H9 (cell line): ENCODE measurements at regions not wholly inside any gene's neighbourhood (a gene's known extent, or its start where the extent isn't known, plus 50 kb on each side); places are given as distances from the start of the nearest gene placed in this dataset.

ENCODE experiments used
- DNase-seq: peaks from one replicate; pipeline ENCODE4 v3.0.0-alpha.2; 2017
- H2AFZ ChIP-seq: one replicate; pipeline ENCODE4 v1.6.1; 2013; ENCODE audit warnings: mild to moderate bottlenecking, low read length, control low read depth, moderate library complexity
- H2AK5ac ChIP-seq: 2 replicates; pipeline ENCODE4 v1.6.1; 2013; ENCODE audit warnings: low read length, control low read depth, mixed read lengths; ENCODE audit not compliant: insufficient read length
- H2BK120ac ChIP-seq: one replicate; pipeline ENCODE4 v1.6.1; 2013; ENCODE audit warnings: low read depth, mild to moderate bottlenecking, low read length, control low read depth, inconsistent platforms; ENCODE audit not compliant: poor library complexity, severe bottlenecking
- H2BK12ac ChIP-seq: 2 replicates; pipeline ENCODE4 v1.6.1; 2013; ENCODE audit warnings: low read length, control low read depth, mixed read lengths, low read depth; ENCODE audit not compliant: insufficient read length
- H2BK15ac ChIP-seq: 2 replicates; pipeline ENCODE4 v1.6.1; 2013; ENCODE audit warnings: low read depth, low read length, control low read depth
- H2BK20ac ChIP-seq: one replicate; pipeline ENCODE4 v1.6.1; 2013; ENCODE audit warnings: low read depth, mild to moderate bottlenecking, low read length, control low read depth, inconsistent platforms; ENCODE audit not compliant: poor library complexity, severe bottlenecking
- H2BK5ac ChIP-seq: 2 replicates; pipeline ENCODE4 v1.6.1; 2013; ENCODE audit warnings: low read length, control low read depth, mixed read lengths; ENCODE audit not compliant: insufficient read length
- H3K14ac ChIP-seq: 2 replicates; pipeline ENCODE4 v1.6.1; 2013; ENCODE audit warnings: low read length, control low read depth; ENCODE audit not compliant: insufficient read depth
- H3K18ac ChIP-seq: 2 replicates; pipeline ENCODE4 v1.6.1; 2013; ENCODE audit warnings: low read depth, mild to moderate bottlenecking, mixed read lengths, low read length, control low read depth; ENCODE audit not compliant: insufficient read length
- H3K23ac ChIP-seq: 2 replicates; pipeline ENCODE4 v1.6.1; 2013; ENCODE audit warnings: low read length, control low read depth, mixed read lengths, low read depth; ENCODE audit not compliant: insufficient read length
- H3K23me2 ChIP-seq: 2 replicates; pipeline ENCODE4 v1.6.1; 2013; ENCODE audit warnings: low read depth, mild to moderate bottlenecking, mixed read lengths, low read length, control low read depth; ENCODE audit not compliant: insufficient read length, poor library complexity, severe bottlenecking
- H3K27ac ChIP-seq: 2 replicates; pipeline ENCODE4 v1.5.1; 2013; ENCODE audit warnings: low read length, control low read depth, mixed read lengths, low read depth; ENCODE audit not compliant: insufficient read length
- H3K27me3 ChIP-seq: 2 replicates; pipeline ENCODE4 v1.6.1; 2013; ENCODE audit warnings: low read length, control low read depth, inconsistent platforms; ENCODE audit not compliant: insufficient read depth
- H3K4ac ChIP-seq: 2 replicates; pipeline ENCODE4 v1.6.1; 2013; ENCODE audit warnings: low read depth, mild to moderate bottlenecking, control low read depth, inconsistent platforms, low read length, moderate library complexity
- H3K4me1 ChIP-seq: 2 replicates; pipeline ENCODE4 v1.6.1; 2013; ENCODE audit warnings: low read length, control low read depth, inconsistent platforms; ENCODE audit not compliant: insufficient read depth
- H3K4me2 ChIP-seq: 2 replicates; pipeline ENCODE4 v1.6.1; 2013; ENCODE audit warnings: low read length, control low read depth, mixed read lengths; ENCODE audit not compliant: insufficient read length, insufficient read depth
- H3K56ac ChIP-seq: 2 replicates; pipeline ENCODE4 v1.6.1; 2013; ENCODE audit warnings: low read depth, mild to moderate bottlenecking, mixed read lengths, low read length, control low read depth; ENCODE audit not compliant: insufficient read length
- H3K79me1 ChIP-seq: 2 replicates; pipeline ENCODE4 v1.6.1; 2013; ENCODE audit warnings: low read depth, mild to moderate bottlenecking, moderate library complexity, low read length, control low read depth, inconsistent platforms; ENCODE audit not compliant: insufficient read depth, poor library complexity, severe bottlenecking
- H3K79me2 ChIP-seq: 2 replicates; pipeline ENCODE4 v1.6.1; 2013; ENCODE audit warnings: low read length, control low read depth, inconsistent platforms; ENCODE audit not compliant: insufficient read depth
- H3K9ac ChIP-seq: 2 replicates; pipeline ENCODE4 v1.6.1; 2013; ENCODE audit warnings: low read length, control low read depth, mixed read lengths; ENCODE audit not compliant: insufficient read length; ENCODE audit errors: extremely low read depth
- H3K9me3 ChIP-seq: one replicate; pipeline ENCODE4 v1.6.1; 2013; ENCODE audit warnings: low read depth, low read length, inconsistent platforms; ENCODE audit not compliant: control insufficient read depth
- H3T11ph ChIP-seq: one replicate; pipeline ENCODE4 v1.6.1; 2013; ENCODE audit warnings: mild to moderate bottlenecking, low read length, control low read depth, inconsistent platforms
- H4K20me1 ChIP-seq: one replicate; pipeline ENCODE4 v1.6.1; 2013; ENCODE audit not compliant: control insufficient read depth, insufficient read length, insufficient read depth
- H4K5ac ChIP-seq: 2 replicates; pipeline ENCODE4 v1.6.1; 2013; ENCODE audit warnings: low read depth, mild to moderate bottlenecking, mixed read lengths, low read length, control low read depth; ENCODE audit not compliant: insufficient read length
- H4K8ac ChIP-seq: replicated peaks from 2 replicates; pipeline ENCODE4 v1.6.1; 2013; ENCODE audit warnings: low read length, control low read depth, mixed read lengths, low read depth; ENCODE audit not compliant: insufficient read length
- H4K91ac ChIP-seq: 2 replicates; pipeline ENCODE4 v1.6.1; 2013; ENCODE audit warnings: low read depth, mild to moderate bottlenecking, moderate library complexity, mixed read lengths, low read length, control low read depth; ENCODE audit not compliant: insufficient read length
- H3K27ac Mint-ChIP-seq, 3 experiments: 2 replicates in 2 of 3; 3 replicates in 1 of 3; pipeline ENCODE4 v1.8.0; 2020 to 2021; ENCODE audit warnings: mixed read lengths in 3 of 3, mild to moderate bottlenecking in 1 of 3, moderate library complexity in 1 of 3
- H3K27me3 Mint-ChIP-seq: 2 replicates; pipeline ENCODE4 v1.8.0; 2021; ENCODE audit warnings: low read depth, mild to moderate bottlenecking, moderate library complexity, mixed read lengths
- H3K36me3 Mint-ChIP-seq, 3 experiments: 2 replicates in 2 of 3; 3 replicates in 1 of 3; pipeline ENCODE4 v1.8.0; 2020 to 2021; ENCODE audit warnings: low read depth in 3 of 3, mixed read lengths in 3 of 3; ENCODE audit not compliant: insufficient read depth in 1 of 3
- H3K4me1 Mint-ChIP-seq, 2 experiments: 2 replicates each; pipeline ENCODE4 v1.8.0; 2020; ENCODE audit warnings: mixed read lengths in 2 of 2
- H3K4me3 Mint-ChIP-seq, 2 experiments: 2 replicates in 1 of 2; 3 replicates in 1 of 2; pipeline ENCODE4 v1.8.0; 2020 to 2021; ENCODE audit warnings: mild to moderate bottlenecking in 2 of 2, mixed read lengths in 2 of 2, moderate library complexity in 1 of 2
- H3K9me3 Mint-ChIP-seq, 2 experiments: 2 replicates in 1 of 2; 3 replicates in 1 of 2; pipeline ENCODE4 v1.8.0; 2020; ENCODE audit warnings: mild to moderate bottlenecking in 2 of 2, mixed read lengths in 2 of 2, moderate library complexity in 1 of 2
- WGBS: extraction: QIAGEN DNeasy Blood & Tissue Kit; methylation state at CpG from one replicate; pipeline ENCODE4 v1.1.7; 2013; ENCODE audit warnings: missing lambda C conversion rate, low lambda C conversion rate, mixed read lengths; ENCODE audit not compliant: insufficient read length; ENCODE audit errors: extremely low coverage; 5-methylcytosine and 5-hydroxymethylcytosine counted together
- TF ChIP-seq, protein P1 (sequence below): fragments of 200-600 bp; sonication (generic); conservative IDR thresholded peaks from 3 replicates; pipeline ENCODE4 v1.8.0; 2021; ENCODE audit warnings: antibody characterized with exemption, mild to moderate bottlenecking

DNA sequence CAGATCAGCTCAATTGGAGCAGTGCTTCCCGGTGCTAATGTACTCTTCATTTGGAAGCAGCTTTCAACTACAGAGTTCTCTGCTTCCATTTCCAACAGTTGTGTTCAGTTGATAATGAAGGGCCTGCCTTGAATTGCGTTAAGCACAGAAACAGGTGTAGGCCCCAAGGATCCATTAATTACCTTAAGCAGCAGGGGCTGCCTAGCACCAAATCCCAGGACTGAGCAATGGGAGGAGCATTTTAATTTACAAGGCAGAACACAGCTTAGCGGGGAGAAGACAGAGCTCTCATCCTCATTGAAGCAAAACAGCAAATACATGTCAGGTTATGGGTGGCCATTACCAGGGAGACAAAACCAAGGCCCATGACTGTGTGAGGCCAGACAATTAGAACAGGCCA is 349.6 kb downstream of the TFEC start:
- H4K5ac ChIP-seq: no peak overlapping the region
- H3K4ac ChIP-seq: no peak overlapping the region
- H3K23ac ChIP-seq: no peak overlapping the region
- Mint-ChIP-seq H3K4me3 (no peak overlapping the region), H3K27ac (peak overlapping the region in 2 of 3 experiments; percentile 28 to 82; a peak in 3 of 7 replicates), H3K9me3 (no peaks in the 10 kb centered on the region), H3K36me3 (no peaks in the 10 kb centered on the region), H3K4me1 (peaks cover 11 to 14% of the 10 kb centered on the region in 2 experiments), H3K27me3 (no peaks in the 10 kb centered on the region)
- H3K18ac ChIP-seq: no peak overlapping the region
- no peaks in the 10 kb centered on the region for H3K79me2 ChIP-seq
- no peak overlapping the region for H3K4me2 ChIP-seq
- no peak overlapping the region for H3T11ph ChIP-seq
- no peaks in the 10 kb centered on the region for H3K79me1 ChIP-seq
- H3K4me1 ChIP-seq: no peaks in the 10 kb centered on the region; the same call in 1 of the 2 replicates
- no peaks in the 10 kb centered on the region for H3K23me2 ChIP-seq
- H3K56ac ChIP-seq: no peak overlapping the region
- no peak overlapping the region for H2BK120ac ChIP-seq
- no peak overlapping the region for H2BK15ac ChIP-seq
- no peak overlapping the region for H2BK12ac ChIP-seq
- TF ChIP-seq, protein P1, sequence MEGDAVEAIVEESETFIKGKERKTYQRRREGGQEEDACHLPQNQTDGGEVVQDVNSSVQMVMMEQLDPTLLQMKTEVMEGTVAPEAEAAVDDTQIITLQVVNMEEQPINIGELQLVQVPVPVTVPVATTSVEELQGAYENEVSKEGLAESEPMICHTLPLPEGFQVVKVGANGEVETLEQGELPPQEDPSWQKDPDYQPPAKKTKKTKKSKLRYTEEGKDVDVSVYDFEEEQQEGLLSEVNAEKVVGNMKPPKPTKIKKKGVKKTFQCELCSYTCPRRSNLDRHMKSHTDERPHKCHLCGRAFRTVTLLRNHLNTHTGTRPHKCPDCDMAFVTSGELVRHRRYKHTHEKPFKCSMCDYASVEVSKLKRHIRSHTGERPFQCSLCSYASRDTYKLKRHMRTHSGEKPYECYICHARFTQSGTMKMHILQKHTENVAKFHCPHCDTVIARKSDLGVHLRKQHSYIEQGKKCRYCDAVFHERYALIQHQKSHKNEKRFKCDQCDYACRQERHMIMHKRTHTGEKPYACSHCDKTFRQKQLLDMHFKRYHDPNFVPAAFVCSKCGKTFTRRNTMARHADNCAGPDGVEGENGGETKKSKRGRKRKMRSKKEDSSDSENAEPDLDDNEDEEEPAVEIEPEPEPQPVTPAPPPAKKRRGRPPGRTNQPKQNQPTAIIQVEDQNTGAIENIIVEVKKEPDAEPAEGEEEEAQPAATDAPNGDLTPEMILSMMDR: no peak
- DNase-seq: peak; percentile 29
- H2BK20ac ChIP-seq: no peak overlapping the region
- H3K9me3 ChIP-seq: no peaks in the 10 kb centered on the region
- H2AK5ac ChIP-seq: no peak overlapping the region
- H4K91ac ChIP-seq: no peak overlapping the region
- no peaks in the 10 kb centered on the region for H4K20me1 ChIP-seq
- no peak overlapping the region for H3K14ac ChIP-seq
- H3K9ac ChIP-seq: no peak overlapping the region
- WGBS: no CpG with 5 or more reads among the region's 3 CpGs
- no peak overlapping the region for H2AFZ ChIP-seq
- H3K27ac ChIP-seq: no peak overlapping the region
- H3K27me3 ChIP-seq: no peaks in the 10 kb centered on the region
- H4K8ac ChIP-seq: no peak overlapping the region
- H2BK5ac ChIP-seq: no peak overlapping the region
